ENCODE measurements at regions not wholly inside any gene's neighbourhood (a gene's known extent, or its start where the extent isn't known, plus 50 kb on each side); places are given as distances from the start of the nearest gene placed in this dataset.

GRCh38 chr13:69458013-69458412 lies 649.6 kb upstream of the ATXN8OS start:
- no peak for DNase-seq
- TF ChIP-seq CTCF (IDR thresholded peaks at IDR 0.05; ENCODE audit: borderline replicate concordance) = no peak
- intact Hi-C loops (cut with micrococcal nuclease) = no loop called here
- no peaks in the 10 kb centered on the region for H3K36me3 ChIP-seq
- H3K9me3 ChIP-seq (replicated peaks) = peaks cover 7% of the 10 kb centered on the region
- no peak overlapping the region for H3K27ac ChIP-seq (replicated peaks)
- no peak overlapping the region for H3K4me3 ChIP-seq
- no peaks in the 10 kb centered on the region for H3K27me3 ChIP-seq (ENCODE audit: low read depth)
- no peaks in the 10 kb centered on the region for H3K4me1 ChIP-seq

GRCh38 chr13:69450245-69450644 lies 657.4 kb upstream of the ATXN8OS start:
- no peaks in the 10 kb centered on the region for H3K27me3 ChIP-seq (ENCODE audit: low read depth)
- no peaks in the 10 kb centered on the region for H3K4me1 ChIP-seq
- TF ChIP-seq CTCF (IDR thresholded peaks at IDR 0.05; ENCODE audit: borderline replicate concordance) = no peak
- DNase-seq = no peak
- H3K27ac ChIP-seq (replicated peaks) = no peak overlapping the region
- intact Hi-C loops (cut with micrococcal nuclease) = no loop called here
- H3K9me3 ChIP-seq (replicated peaks) = no peaks in the 10 kb centered on the region
- H3K36me3 ChIP-seq = no peaks in the 10 kb centered on the region
- H3K4me3 ChIP-seq = no peak overlapping the region

DNA sequence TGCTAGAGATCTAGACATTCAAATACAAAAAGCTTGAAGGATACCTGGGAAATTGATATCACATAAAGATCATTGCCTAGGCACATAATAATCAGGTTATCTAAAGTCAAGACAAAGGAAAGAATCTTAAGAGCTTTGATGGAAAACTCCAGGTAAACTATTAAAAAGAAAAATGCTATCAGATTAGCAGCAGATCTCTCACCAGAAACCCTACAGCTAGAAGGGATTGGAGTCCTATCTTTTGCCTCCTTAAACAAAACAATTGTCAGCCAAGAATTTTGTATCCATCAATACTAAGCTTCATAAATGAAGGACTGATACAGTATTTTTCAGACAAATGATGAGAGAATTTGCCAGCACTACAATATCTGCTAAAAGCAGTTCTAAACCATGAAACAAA lies 682.4 kb upstream of the ATXN8OS start:
- Histone ChIP-seq H3K36me3 (no peaks in the 10 kb centered on the region), H3K9me3 (replicated peaks) (peaks cover 75% of the 10 kb centered on the region), H3K27ac (replicated peaks) (no peak overlapping the region), H3K4me1 (no peaks in the 10 kb centered on the region), H3K4me3 (no peak overlapping the region), H3K27me3 (ENCODE audit: low read depth) (no peaks in the 10 kb centered on the region)
- no peak for DNase-seq
- intact Hi-C loops (cut with micrococcal nuclease) = no loop called here
- TF ChIP-seq CTCF (IDR thresholded peaks at IDR 0.05; ENCODE audit: borderline replicate concordance) = no peak

DNA sequence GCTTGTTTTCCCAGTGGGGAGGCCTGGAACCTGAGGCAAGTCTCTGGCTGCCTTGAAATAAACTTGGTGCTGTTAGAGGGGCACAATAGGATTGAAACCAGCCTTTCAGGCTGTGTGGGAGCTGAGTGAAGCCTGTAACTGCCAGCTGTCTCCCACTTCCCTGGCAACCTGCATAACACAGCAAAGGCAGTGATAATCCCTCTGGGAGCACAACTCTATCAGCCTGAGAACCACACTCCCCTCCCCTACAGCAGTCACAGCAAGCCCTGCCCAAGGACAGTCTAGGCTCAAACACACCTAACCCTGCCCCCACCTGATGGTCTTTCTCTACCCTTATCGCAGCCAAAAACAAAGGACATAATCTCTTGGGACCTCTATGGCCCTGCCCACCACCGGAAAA lies 683.8 kb upstream of the ATXN8OS start:
- Histone ChIP-seq H3K27ac (replicated peaks) (no peak overlapping the region), H3K4me1 (no peaks in the 10 kb centered on the region), H3K4me3 (no peak overlapping the region), H3K9me3 (replicated peaks) (peaks cover 68% of the 10 kb centered on the region), H3K27me3 (ENCODE audit: low read depth) (no peaks in the 10 kb centered on the region), H3K36me3 (no peaks in the 10 kb centered on the region)
- no peak for DNase-seq
- intact Hi-C loops (cut with micrococcal nuclease) = no loop called here
- TF ChIP-seq CTCF (IDR thresholded peaks at IDR 0.05; ENCODE audit: borderline replicate concordance) = no peak

- Histone ChIP-seq H3K27ac (replicated peaks) (no peak overlapping the region), H3K4me1 (no peaks in the 10 kb centered on the region), H3K27me3 (ENCODE audit: low read depth) (no peaks in the 10 kb centered on the region), H3K9me3 (replicated peaks) (peaks cover 22% of the 10 kb centered on the region), H3K4me3 (no peak overlapping the region), H3K36me3 (no peaks in the 10 kb centered on the region)
- intact Hi-C loops (cut with micrococcal nuclease) = no loop called here
- no peak for TF ChIP-seq CTCF (IDR thresholded peaks at IDR 0.05; ENCODE audit: borderline replicate concordance)
- DNase-seq = no peak
Measured at GRCh38 chr13:69418319-69418718, 689.3 kb upstream of the ATXN8OS start.

DNA sequence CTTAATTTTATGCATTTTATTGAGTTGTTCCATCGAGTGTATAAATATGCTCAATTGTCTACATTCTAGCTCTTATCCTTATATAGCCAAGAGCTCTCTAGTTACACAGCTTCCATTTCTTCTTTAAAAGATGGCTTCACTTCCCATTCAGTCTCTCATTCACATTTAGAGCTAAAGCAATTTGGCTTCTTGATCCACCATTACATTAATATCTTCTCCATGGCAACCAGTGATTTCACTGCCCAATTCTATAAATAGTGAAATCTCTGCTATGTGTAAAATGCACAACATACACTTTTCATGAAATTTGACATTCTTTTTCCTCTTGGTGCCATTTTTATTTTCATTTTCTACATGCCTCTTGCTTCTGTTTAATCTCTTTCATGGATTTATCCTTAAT lies 696.9 kb upstream of the ATXN8OS start:
- intact Hi-C loops (cut with micrococcal nuclease) = no loop called here

More for the DNA sequence above, 696.9 kb upstream of the ATXN8OS start:
- Histone ChIP-seq H3K4me1 (no peaks in the 10 kb centered on the region), H3K27ac (replicated peaks) (no peak overlapping the region), H3K4me3 (no peak overlapping the region), H3K36me3 (no peaks in the 10 kb centered on the region), H3K27me3 (ENCODE audit: low read depth) (no peaks in the 10 kb centered on the region), H3K9me3 (replicated peaks) (peaks cover 9% of the 10 kb centered on the region)
- DNase-seq = no peak
- no peak for TF ChIP-seq CTCF (IDR thresholded peaks at IDR 0.05; ENCODE audit: borderline replicate concordance)
